Activated CD4-positive, alpha-beta T cell treated with anti-CD3 and anti-CD28 coated beads, Interleukin-2, amount 10 ng/mL, durations not matched to agents 7 days and 5 days (primary cell): ENCODE measurements at regions not wholly inside any gene's neighbourhood (a gene's known extent, or its start where the extent isn't known, plus 50 kb on each side); places are given as distances from the start of the nearest gene placed in this dataset.
A peak's percentile ranks its signal among the peaks of the same experiment; 100 is the strongest.
"Not testable (repeated sequence)": the region's sequence is repeated elsewhere in the genome, so short reads cannot be mapped to it uniquely, and the experiment has no call there.

Source experiments
- CTCF ChIA-PET: fragments of 350-600 bp; sonication (Branson Sonifier 250); formaldehyde crosslinking; loops from one replicate; lab custom pipeline; 2021; ENCODE audit warnings: antibody characterized with exemption; lab: Charles Lee
- POLR2A ChIA-PET: fragments of 350-600 bp; sonication (Branson Sonifier 250); formaldehyde crosslinking; loops from one replicate; lab custom pipeline; 2021; ENCODE audit warnings: antibody characterized with exemption; lab: Charles Lee
- DNase-seq: peaks from one replicate; pipeline ENCODE4 v3.0.0-alpha.2; 2020
- H3K27ac Mint-ChIP-seq: one replicate; pipeline ENCODE4 v1.8.0; 2021; ENCODE audit warnings: mild to moderate bottlenecking, moderate library complexity, mixed read lengths
- H3K27me3 Mint-ChIP-seq: one replicate; pipeline ENCODE4 v1.8.0; 2021; ENCODE audit warnings: mixed read lengths
- H3K36me3 Mint-ChIP-seq: one replicate; pipeline ENCODE4 v1.8.0; 2021; ENCODE audit warnings: low read depth, mixed read lengths
- H3K4me1 Mint-ChIP-seq: one replicate; pipeline ENCODE4 v1.8.0; 2021; ENCODE audit warnings: mixed read lengths
- H3K4me3 Mint-ChIP-seq: one replicate; pipeline ENCODE4 v1.8.0; 2021; ENCODE audit warnings: mild to moderate bottlenecking, moderate library complexity, mixed read lengths
- H3K9me3 Mint-ChIP-seq: one replicate; pipeline ENCODE4 v1.8.0; 2021; ENCODE audit warnings: mixed read lengths

- H3K4me1 Mint-ChIP-seq, result peaks cover 71% of the 10 kb centered on the region
- no peaks in the 10 kb centered on the region for H3K9me3 Mint-ChIP-seq
- ChIA-PET CTCF (interaction anchor here (0.6 kb wide), 1 partner anchor 144 kb away, joined by 3 read pairs; no protein-coding TSS in a partner anchor), POLR2A (no interaction called here)
- peak; percentile 64 for DNase-seq
- peak overlapping the region; percentile 93 for H3K27ac Mint-ChIP-seq
- peak overlapping the region; percentile 70 for H3K4me3 Mint-ChIP-seq
- H3K36me3 Mint-ChIP-seq, result peaks cover 16% of the 10 kb centered on the region
- no peaks in the 10 kb centered on the region for H3K27me3 Mint-ChIP-seq
Observed at GRCh38 chr14:105857220-105857825, 330.9 kb downstream of the TMEM121 start.

GRCh38 chr14:105857826-105858675 lies 331.7 kb downstream of the TMEM121 start:
- peak overlapping the region; percentile 93 for H3K27ac Mint-ChIP-seq
- peaks cover 78% of the 10 kb centered on the region for H3K4me1 Mint-ChIP-seq
- DNase-seq, result peak; percentile 69
- H3K4me3 Mint-ChIP-seq, result peak overlapping the region; percentile 70
- H3K27me3 Mint-ChIP-seq, result peaks cover 6% of the 10 kb centered on the region
- H3K9me3 Mint-ChIP-seq, result no peaks in the 10 kb centered on the region
- CTCF ChIA-PET, result interaction anchor here (0.6 to 1.9 kb wide), 3 partner anchors 39 to 144 kb away, joined by 3 to 4 read pairs (median 3); no protein-coding TSS in a partner anchor
- POLR2A ChIA-PET, result no interaction called here
- H3K36me3 Mint-ChIP-seq, result peaks cover 16% of the 10 kb centered on the region

DNA sequence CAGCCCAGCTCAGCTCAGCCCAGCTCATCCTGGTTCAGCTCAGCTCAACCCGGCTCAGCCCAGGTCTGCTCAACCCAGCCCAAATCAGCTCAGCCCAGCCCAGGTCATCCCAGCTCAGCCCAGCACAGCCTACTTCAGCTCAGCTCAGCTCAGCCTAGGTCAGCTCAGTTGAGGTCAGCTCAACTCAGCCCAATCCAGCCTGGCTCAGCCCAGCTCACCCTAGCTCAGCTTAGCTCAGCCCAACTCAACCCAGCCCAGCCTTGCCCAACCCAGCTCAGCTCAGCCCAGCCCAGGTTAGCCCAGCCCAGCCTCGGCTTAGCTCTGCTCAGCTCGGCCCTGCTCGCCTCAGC lies 332.3 kb downstream of the TMEM121 start:
- Mint-ChIP-seq H3K27ac (peak overlapping the region; percentile 93), H3K27me3 (peaks cover 6% of the 10 kb centered on the region), H3K9me3 (no peaks in the 10 kb centered on the region), H3K4me1 (peaks cover 81% of the 10 kb centered on the region), H3K4me3 (peak overlapping the region; percentile 70), H3K36me3 (peaks cover 13% of the 10 kb centered on the region)
- peak; percentile 25 for DNase-seq
- ChIA-PET POLR2A (no interaction called here), CTCF (interaction anchor here (1.3 to 1.9 kb wide), 2 partner anchors 38 to 143 kb away, joined by 3 to 4 read pairs; no protein-coding TSS in a partner anchor)

GRCh38 chr14:105859073-105859716 lies 332.8 kb downstream of the TMEM121 start:
- Mint-ChIP-seq H3K4me3 (peak overlapping the region; percentile 70), H3K4me1 (peaks cover 81% of the 10 kb centered on the region), H3K27ac (peak overlapping the region; percentile 93)
- DNase-seq, H3K27me3 Mint-ChIP-seq, POLR2A ChIA-PET, H3K9me3 Mint-ChIP-seq, H3K36me3 Mint-ChIP-seq: not testable (repeated sequence)
- CTCF ChIA-PET, result interaction anchor here (0.9 to 1.9 kb wide), 3 partner anchors 38 to 142 kb away, joined by 3 to 4 read pairs (median 3); no protein-coding TSS in a partner anchor

DNA sequence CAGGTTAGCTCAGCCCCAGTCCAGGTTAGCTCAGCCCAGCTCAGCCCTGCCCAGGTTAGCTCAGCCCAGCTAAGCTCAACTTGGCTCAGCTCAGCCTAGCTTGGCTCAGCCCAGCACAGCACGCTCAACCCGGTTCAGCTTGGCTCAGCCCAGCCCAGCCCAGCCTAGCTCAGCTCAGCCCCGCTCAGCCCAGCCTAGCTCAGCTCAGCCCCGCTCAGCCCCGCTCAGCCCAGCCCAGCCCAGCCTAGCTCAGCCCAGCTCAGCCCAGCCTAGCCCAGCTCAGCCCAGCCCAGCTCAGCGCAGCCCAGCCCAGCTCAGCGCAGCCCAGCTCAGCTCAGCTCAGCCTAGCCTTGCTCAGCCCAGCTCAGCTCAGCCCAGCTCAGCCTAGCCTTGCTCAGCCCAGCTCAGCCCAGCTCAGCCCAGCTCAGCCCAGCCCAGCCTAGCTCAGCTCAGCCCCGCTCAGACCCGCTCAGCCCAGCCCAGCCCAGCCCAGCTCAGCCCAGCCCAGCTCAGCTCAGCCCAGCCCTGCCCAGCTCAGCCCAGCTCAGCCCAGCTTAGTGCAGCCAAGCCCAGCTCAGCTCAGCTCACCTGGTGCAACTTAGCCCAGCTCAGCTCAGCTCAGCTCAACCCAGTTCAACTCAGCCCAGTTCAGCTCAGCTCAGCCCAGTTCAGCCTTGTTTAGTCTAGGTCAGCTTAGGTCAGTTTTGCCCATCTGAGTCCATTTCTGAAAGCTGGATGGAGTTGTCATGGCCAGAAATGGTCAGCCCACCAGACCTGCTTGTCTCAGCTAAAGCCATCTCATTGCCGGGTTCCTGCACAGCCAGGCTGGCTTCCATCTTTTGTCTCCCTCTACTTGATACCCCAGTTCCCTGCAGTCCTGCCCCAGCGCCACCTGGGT lies 333.6 kb downstream of the TMEM121 start:
- peaks cover 86% of the 10 kb centered on the region for H3K4me1 Mint-ChIP-seq
- CTCF ChIA-PET, result interaction anchor here (0.9 to 1.9 kb wide), 2 partner anchors 37 to 142 kb away, joined by 3 to 4 read pairs; no protein-coding TSS in a partner anchor
- H3K36me3 Mint-ChIP-seq, result peaks cover 5% of the 10 kb centered on the region

DNA sequence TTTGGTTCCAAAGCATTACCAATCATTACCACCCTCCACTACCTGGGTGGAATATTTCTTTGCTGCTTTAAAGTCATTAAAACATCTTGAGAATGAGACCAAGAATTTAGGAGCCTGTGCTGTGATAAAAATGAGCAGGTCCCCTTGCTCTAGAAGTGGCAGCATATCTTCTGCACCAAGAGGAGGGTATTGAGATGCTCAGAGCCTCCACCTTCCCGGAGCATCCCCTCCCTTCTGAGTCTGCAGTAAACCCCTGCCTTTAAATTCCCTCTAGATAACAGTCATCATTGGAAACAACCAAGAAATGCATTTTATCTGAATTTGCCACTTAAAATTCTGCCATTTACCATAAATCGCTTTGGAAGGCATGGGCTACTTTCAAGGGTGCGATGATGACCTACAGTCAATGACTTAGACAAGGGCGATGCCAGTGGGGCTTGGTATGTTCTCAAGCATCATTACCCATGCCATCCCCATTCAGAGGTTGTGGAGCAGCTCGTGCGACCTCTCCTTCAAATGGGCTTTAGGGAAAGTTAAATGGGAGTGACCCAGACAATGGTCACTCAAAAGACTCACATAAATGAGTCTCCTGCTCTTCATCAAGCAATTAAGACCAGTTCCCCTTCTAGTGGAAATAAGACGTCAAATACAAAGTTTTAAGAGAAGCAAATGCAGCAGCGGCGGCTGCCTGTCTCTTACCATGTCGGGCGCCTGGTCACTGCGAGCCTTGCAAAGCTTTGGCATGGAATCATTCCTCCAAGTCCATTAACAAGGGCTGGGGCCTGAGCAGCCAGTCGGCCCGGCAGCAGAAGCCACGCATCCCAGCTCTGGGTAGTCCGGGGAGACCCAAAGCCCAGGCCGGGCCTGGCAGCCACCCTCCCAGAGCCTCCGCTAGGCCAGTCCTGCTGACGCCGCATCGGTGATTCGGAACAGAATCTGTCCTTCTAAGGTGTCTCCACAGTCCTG lies 334.5 kb downstream of the TMEM121 start:
- CTCF ChIA-PET, result interaction anchor here (1.0 kb wide), 1 partner anchor 85 kb away, joined by 3 read pairs; no protein-coding TSS in a partner anchor
- Mint-ChIP-seq H3K27ac (peak overlapping the region; percentile 93), H3K4me3 (peak overlapping the region; percentile 70), H3K9me3 (no peaks in the 10 kb centered on the region), H3K36me3 (peaks cover 3% of the 10 kb centered on the region), H3K4me1 (peaks cover 85% of the 10 kb centered on the region), H3K27me3 (peaks cover 6% of the 10 kb centered on the region)
- POLR2A ChIA-PET, result no interaction called here
- DNase-seq, result no peak

More for the DNA sequence above, 333.6 kb downstream of the TMEM121 start:
- peak; percentile 73 for DNase-seq
- Mint-ChIP-seq H3K27ac (peak overlapping the region; percentile 93), H3K27me3 (peaks cover 6% of the 10 kb centered on the region), H3K9me3 (no peaks in the 10 kb centered on the region), H3K4me3 (peak overlapping the region; percentile 70)
- POLR2A ChIA-PET, result no interaction called here

- Mint-ChIP-seq H3K9me3 (no peaks in the 10 kb centered on the region), H3K4me1 (peaks cover 75% of the 10 kb centered on the region), H3K4me3 (peak overlapping the region; percentile 70), H3K27me3 (peaks cover 6% of the 10 kb centered on the region), H3K36me3 (peaks cover 3% of the 10 kb centered on the region), H3K27ac (peak overlapping the region; percentile 93)
- ChIA-PET POLR2A (no interaction called here), CTCF (interaction anchor here (1.0 kb wide), 2 partner anchors 83 to 144 kb away, joined by 3 read pairs; no protein-coding TSS in a partner anchor)
- DNase-seq, result peak; percentile 68
Observed at GRCh38 chr14:105861985-105862465, 335.6 kb downstream of the TMEM121 start.

DNA sequence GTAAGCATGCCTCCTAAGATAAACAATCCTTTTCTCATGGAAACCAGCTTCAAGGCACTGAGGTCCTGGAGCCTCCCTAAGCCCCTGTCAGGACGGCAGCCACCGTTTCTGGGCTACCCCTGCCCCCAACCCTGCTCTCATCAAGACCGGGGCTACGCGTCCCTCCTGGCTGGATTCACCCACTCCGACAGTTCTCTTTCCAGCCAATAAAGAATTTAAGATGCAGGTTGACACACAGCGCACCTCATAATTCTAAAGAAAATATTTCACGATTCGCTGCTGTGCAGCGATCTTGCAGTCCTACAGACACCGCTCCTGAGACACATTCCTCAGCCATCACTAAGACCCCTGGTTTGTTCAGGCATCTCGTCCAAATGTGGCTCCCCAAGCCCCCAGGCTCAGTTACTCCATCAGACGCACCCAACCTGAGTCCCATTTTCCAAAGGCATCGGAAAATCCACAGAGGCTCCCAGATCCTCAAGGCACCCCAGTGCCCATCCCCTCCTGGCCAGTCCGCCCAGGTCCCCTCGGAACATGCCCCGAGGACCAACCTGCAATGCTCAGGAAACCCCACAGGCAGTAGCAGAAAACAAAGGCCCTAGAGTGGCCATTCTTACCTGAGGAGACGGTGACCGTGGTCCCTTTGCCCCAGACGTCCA lies 336.3 kb downstream of the TMEM121 start:
- CTCF ChIA-PET, result interaction anchor here (1.0 kb wide), 1 partner anchor 143 kb away, joined by 3 read pairs; no protein-coding TSS in a partner anchor
- H3K4me3 Mint-ChIP-seq, result peak overlapping the region; percentile 12
- no peak for DNase-seq
- H3K27ac Mint-ChIP-seq, result peak overlapping the region; percentile 93
- peaks cover 3% of the 10 kb centered on the region for H3K36me3 Mint-ChIP-seq
- POLR2A ChIA-PET, result no interaction called here
- H3K9me3 Mint-ChIP-seq, result no peaks in the 10 kb centered on the region
- H3K4me1 Mint-ChIP-seq, result peaks cover 69% of the 10 kb centered on the region
- H3K27me3 Mint-ChIP-seq, result peaks cover 6% of the 10 kb centered on the region

DNA sequence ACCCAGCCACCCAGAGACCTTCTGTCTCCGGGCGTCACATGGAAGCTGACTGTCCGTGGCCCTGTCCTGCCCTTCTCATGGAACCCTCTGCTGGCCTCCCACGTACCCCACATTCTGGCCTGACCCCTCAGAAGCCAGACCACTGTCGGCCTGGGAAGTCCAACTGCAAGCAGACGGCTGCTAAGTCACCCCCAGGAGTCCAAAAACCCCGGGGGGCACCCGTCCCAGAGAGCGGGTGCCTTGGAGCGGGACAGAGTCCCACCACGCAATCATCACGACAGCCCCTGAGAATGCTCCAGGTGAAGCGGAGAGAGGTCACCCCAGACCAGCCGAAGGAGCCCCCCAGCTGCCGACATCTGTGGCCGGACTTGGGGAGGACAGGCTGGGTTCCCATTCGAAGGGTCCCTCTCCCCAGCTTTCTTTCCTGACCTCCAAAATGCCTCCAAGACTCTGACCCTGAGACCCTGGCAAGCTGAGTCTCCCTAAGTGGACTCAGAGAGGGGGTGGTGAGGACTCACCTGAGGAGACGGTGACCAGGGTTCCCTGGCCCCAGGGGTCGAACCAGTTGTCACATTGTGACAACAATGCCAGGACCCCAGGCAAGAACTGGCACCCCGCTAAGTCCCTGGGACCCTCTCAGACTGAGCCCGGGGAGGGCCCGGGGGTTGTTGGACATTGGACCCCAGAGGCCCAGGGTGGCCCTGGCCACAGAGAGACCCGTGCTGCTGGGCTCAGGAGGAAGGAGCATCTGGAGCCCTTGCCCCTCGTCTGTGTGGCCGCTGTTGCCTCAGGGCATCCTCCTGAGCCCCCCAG lies 337.1 kb downstream of the TMEM121 start:
- H3K27me3 Mint-ChIP-seq, result peaks cover 6% of the 10 kb centered on the region
- no peak overlapping the region for H3K4me3 Mint-ChIP-seq
- H3K9me3 Mint-ChIP-seq, result no peaks in the 10 kb centered on the region
- CTCF ChIA-PET, result no interaction called here
- POLR2A ChIA-PET, result no interaction called here
- DNase-seq, result no peak
- H3K36me3 Mint-ChIP-seq, result peaks cover 3% of the 10 kb centered on the region
- peak overlapping the region; percentile 93 for H3K27ac Mint-ChIP-seq
- H3K4me1 Mint-ChIP-seq, result peaks cover 61% of the 10 kb centered on the region

DNA sequence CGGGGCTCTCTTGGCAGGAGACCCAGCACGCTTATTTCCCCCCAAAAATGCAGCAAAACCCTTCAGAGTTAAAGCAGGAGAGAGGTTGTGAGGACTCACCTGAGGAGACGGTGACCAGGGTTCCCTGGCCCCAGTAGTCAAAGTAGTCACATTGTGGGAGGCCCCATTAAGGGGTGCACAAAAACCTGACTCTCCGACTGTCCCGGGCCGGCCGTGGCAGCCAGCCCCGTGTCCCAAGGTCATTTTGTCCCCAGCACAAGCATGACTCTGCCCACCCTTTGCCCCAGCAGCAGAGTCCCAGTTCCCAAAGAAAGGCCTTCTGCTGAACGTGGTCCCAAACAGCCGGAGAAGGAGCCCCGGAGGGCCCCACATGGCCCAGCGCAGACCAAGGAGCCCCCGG lies 337.7 kb downstream of the TMEM121 start:
- POLR2A ChIA-PET, result no interaction called here

More for the DNA sequence above, 337.7 kb downstream of the TMEM121 start:
- Mint-ChIP-seq H3K27ac (peak overlapping the region; percentile 71), H3K4me1 (peaks cover 57% of the 10 kb centered on the region), H3K4me3 (no peak overlapping the region), H3K27me3 (peaks cover 7% of the 10 kb centered on the region), H3K9me3 (no peaks in the 10 kb centered on the region), H3K36me3 (peaks cover under 1% of the 10 kb centered on the region)
- DNase-seq, result no peak
- CTCF ChIA-PET, result no interaction called here
